OCI-LY7 (cell line): ENCODE measurements at regions not wholly inside any gene's neighbourhood (a gene's known extent, or its start where the extent isn't known, plus 50 kb on each side); places are given as distances from the start of the nearest gene placed in this dataset.

ENCODE experiments used
- BruUV-seq: library from RNA; stranded (reverse); fragments of 400-500 nt; replicated peaks from 2 replicates; lab custom pipeline; 2021; lab: Mats Ljungman, UMichigan
- CTCF ChIA-PET: fragments of 300-600 bp; sonication (Branson Sonifier 250); formaldehyde crosslinking; loops from one replicate; lab custom pipeline; 2022; ENCODE audit warnings: antibody characterized with exemption; ENCODE audit not compliant: unreplicated experiment; lab: Charles Lee
- POLR2A ChIA-PET: fragments of 300-600 bp; sonication (Branson Sonifier 250); formaldehyde crosslinking; loops from one replicate; lab custom pipeline; 2022; ENCODE audit warnings: antibody characterized with exemption; lab: Charles Lee
- DNase-seq: peaks from one replicate; pipeline ENCODE4 v3.0.0-alpha.2; 2015; ENCODE audit warnings: low spot score
- H2AFZ ChIP-seq: fragments of 200-600 bp; sonication (generic), shearing (Covaris generic); 2 replicates; pipeline ENCODE4 v1.6.1; 2014; ENCODE audit warnings: mild to moderate bottlenecking, antibody characterized with exemption, low read length, moderate library complexity
- H3K27ac ChIP-seq: fragments of 200-600 bp; sonication (generic); 2 replicates; pipeline ENCODE4 v1.5.1; 2014; ENCODE audit warnings: mixed run types, low read depth, mild to moderate bottlenecking, moderate library complexity, low read length, inconsistent platforms; ENCODE audit not compliant: poor library complexity, severe bottlenecking
- H3K36me3 ChIP-seq: fragments of 200-600 bp; sonication (generic); 2 replicates; pipeline ENCODE4 v1.6.1; 2014; ENCODE audit warnings: mild to moderate bottlenecking, antibody characterized with exemption, low read length, moderate library complexity, mixed read lengths; ENCODE audit not compliant: insufficient read depth
- H3K4me1 ChIP-seq: fragments of 200-600 bp; sonication (generic); 2 replicates; pipeline ENCODE4 v1.5.1; 2014; ENCODE audit warnings: mild to moderate bottlenecking, low read length; ENCODE audit not compliant: insufficient read depth, poor library complexity, severe bottlenecking
- H3K4me2 ChIP-seq: fragments of 200-600 bp; sonication (generic); 2 replicates; pipeline ENCODE4 v1.6.1; 2014; ENCODE audit warnings: mild to moderate bottlenecking, low read length
- H3K4me3 ChIP-seq: fragments of 200-600 bp; sonication (generic); 2 replicates; pipeline ENCODE4 v1.5.1; 2014; ENCODE audit warnings: mild to moderate bottlenecking, low read depth, low read length; ENCODE audit not compliant: poor library complexity, severe bottlenecking
- H3K79me2 ChIP-seq: fragments of 200-600 bp; sonication (generic); 2 replicates; pipeline ENCODE4 v1.6.1; 2016; ENCODE audit warnings: low read depth, mild to moderate bottlenecking, low read length, moderate library complexity, mixed read lengths; ENCODE audit not compliant: insufficient read depth
- H3K9me2 ChIP-seq: fragments of 200-600 bp; sonication (generic); 2 replicates; pipeline ENCODE4 v1.6.1; 2016; ENCODE audit warnings: mild to moderate bottlenecking, low read length, mixed read lengths; ENCODE audit not compliant: insufficient read depth
- H3K9me3 ChIP-seq: fragments of 200-600 bp; sonication (generic); 2 replicates; pipeline ENCODE4 v1.6.1; 2014; ENCODE audit warnings: mild to moderate bottlenecking, mixed run types, low read length, mixed read lengths
- H4K20me1 ChIP-seq: fragments of 200-600 bp; sonication (generic); 2 replicates; pipeline ENCODE4 v1.6.1; 2014; ENCODE audit warnings: mild to moderate bottlenecking, antibody characterized with exemption, low read length, moderate library complexity, mixed read lengths; ENCODE audit not compliant: insufficient read depth
- CTCF ChIP-seq: fragments of 200-600 bp; sonication (generic); conservative IDR thresholded peaks from 2 replicates; pipeline ENCODE4 v1.5.1; 2014; ENCODE audit warnings: mild to moderate bottlenecking, antibody characterized with exemption, low read length, moderate library complexity, mixed read lengths
- EZH2phosphoT487 ChIP-seq: fragments of 200-600 bp; sonication (generic); IDR thresholded peaks from 2 replicates; pipeline ENCODE4 v1.6.1; 2018; ENCODE audit warnings: low read depth, borderline replicate concordance, mild to moderate bottlenecking, mixed run types, antibody characterized with exemption, low read length, moderate library complexity, mixed read lengths
- intact Hi-C: fragments of 100-400 bp; cut with micrococcal nuclease; formaldehyde crosslinking; loops from one replicate; pipeline ENCODE4 v1.10.0; 2022; ENCODE audit not compliant: unreplicated experiment

DNA sequence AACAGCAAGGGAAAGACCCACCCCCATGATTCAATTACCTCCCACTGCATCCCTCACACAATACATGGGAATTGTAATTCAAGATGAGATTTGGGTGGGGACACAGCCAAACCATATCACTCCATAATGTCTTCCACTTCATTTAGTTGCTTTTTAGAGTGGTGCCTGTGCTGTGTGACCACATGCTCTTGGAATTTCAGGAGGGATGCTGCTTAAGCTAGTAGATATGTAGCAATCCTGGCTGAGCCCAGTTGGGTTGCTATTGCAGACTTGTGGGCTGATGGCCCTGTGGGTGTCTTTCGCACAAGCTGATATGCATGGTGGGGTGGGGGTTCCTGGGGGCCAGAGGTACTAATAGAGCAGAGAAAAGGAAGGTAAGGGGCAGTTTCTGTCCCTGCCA lies 160.4 kb upstream of the SYT6 start:
- H3K36me3 ChIP-seq, result no peaks in the 10 kb centered on the region
- H3K79me2 ChIP-seq, result no peaks in the 10 kb centered on the region
- H3K27ac ChIP-seq, result no peak overlapping the region
- BruUV-seq, result no TSS peak
- no peak overlapping the region for H3K4me3 ChIP-seq
- DNase-seq, result no peak
- no peaks in the 10 kb centered on the region for H4K20me1 ChIP-seq
- no peaks in the 10 kb centered on the region for H3K9me3 ChIP-seq
- no peaks in the 10 kb centered on the region for H3K4me1 ChIP-seq
- CTCF ChIA-PET, result no interaction called here
- POLR2A ChIA-PET, result no interaction called here
- H3K4me2 ChIP-seq, result no peak overlapping the region
- no peaks in the 10 kb centered on the region for H3K9me2 ChIP-seq
- no peak for TF ChIP-seq EZH2phosphoT487
- TF ChIP-seq CTCF, result no peak
- H2AFZ ChIP-seq, result no peak overlapping the region
- intact Hi-C loops, result no loop called here

DNA sequence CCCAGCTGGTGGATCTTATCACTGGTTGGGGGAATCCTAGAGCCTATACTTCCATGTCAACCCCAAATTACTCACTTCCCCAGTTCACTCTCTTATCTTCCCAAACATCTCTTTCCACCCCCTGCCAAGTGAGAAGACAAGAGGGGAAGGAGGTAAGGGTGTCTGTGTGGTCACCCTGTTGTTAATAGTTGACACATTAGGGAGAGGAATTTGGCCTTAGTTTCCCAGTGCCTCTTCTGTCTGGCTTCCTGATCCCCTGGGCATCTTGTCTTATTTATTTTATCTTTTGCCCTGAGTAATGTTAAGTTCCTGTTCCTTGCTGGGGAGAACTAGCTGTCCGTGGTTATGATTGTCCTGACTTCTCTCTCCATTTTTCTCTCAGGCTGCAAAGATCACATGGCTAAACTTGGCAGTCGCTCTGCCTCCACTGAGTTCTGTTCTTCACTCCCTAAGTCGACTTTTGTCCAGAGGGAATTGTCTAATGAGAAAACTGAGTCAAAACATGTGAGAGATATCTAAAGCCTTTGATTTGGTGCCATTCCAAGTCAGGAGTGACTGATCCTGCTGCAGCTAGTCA lies 157.1 kb upstream of the SYT6 start:
- Histone ChIP-seq H3K4me2 (no peak overlapping the region), H3K9me3 (no peaks in the 10 kb centered on the region), H3K9me2 (no peaks in the 10 kb centered on the region), H3K27ac (no peak overlapping the region), H4K20me1 (no peaks in the 10 kb centered on the region), H3K36me3 (no peaks in the 10 kb centered on the region), H3K4me1 (no peaks in the 10 kb centered on the region), H3K79me2 (no peaks in the 10 kb centered on the region), H2AFZ (no peak overlapping the region), H3K4me3 (no peak overlapping the region)
- no peak for DNase-seq
- TF ChIP-seq CTCF, result no peak
- no peak for TF ChIP-seq EZH2phosphoT487
- intact Hi-C loops, result no loop called here
- POLR2A ChIA-PET, result interaction anchor here (0.7 kb wide), 1 partner anchor 34 kb away, joined by 3 read pairs; no protein-coding TSS in a partner anchor
- CTCF ChIA-PET, result no interaction called here
- BruUV-seq, result no TSS peak

- CTCF ChIA-PET, result no interaction called here
- Histone ChIP-seq H3K4me2 (no peak overlapping the region), H3K4me3 (no peak overlapping the region), H3K4me1 (no peaks in the 10 kb centered on the region), H2AFZ (no peak overlapping the region), H4K20me1 (no peaks in the 10 kb centered on the region), H3K9me2 (no peaks in the 10 kb centered on the region), H3K9me3 (no peaks in the 10 kb centered on the region), H3K79me2 (no peaks in the 10 kb centered on the region), H3K27ac (no peak overlapping the region), H3K36me3 (no peaks in the 10 kb centered on the region)
- no peak for DNase-seq
- TF ChIP-seq EZH2phosphoT487 (no peak), CTCF (no peak)
- intact Hi-C loops, result no loop called here
- POLR2A ChIA-PET, result interaction anchor here (0.7 kb wide), 1 partner anchor 874 kb away, joined by 6 read pairs; no protein-coding TSS in a partner anchor
- no TSS peak for BruUV-seq
Measured at GRCh38 chr1:114302821-114303220, 149.2 kb upstream of the SYT6 start.
